HL-60 (cell line): ENCODE measurements at regions not wholly inside any gene's neighbourhood (a gene's known extent, or its start where the extent isn't known, plus 50 kb on each side); places are given as distances from the start of the nearest gene placed in this dataset.

Source experiments
- GABPA ChIP-seq: IDR thresholded peaks from 2 replicates; pipeline ENCODE4 v1.6.1; 2012; ENCODE audit warnings: low read depth
- POLR2AphosphoS5 ChIP-seq: IDR thresholded peaks from 2 replicates; pipeline ENCODE4 v1.6.1; 2012; ENCODE audit warnings: low read depth
- SPI1 ChIP-seq: IDR thresholded peaks from 2 replicates; pipeline ENCODE4 v1.6.1; 2012; ENCODE audit warnings: low read depth, mild to moderate bottlenecking, borderline replicate concordance
- TF ChIP-seq, protein P1 (sequence below): IDR thresholded peaks from one replicate; pipeline ENCODE4 v1.5.1; 2011; ENCODE audit warnings: low read length, control low read depth, inconsistent platforms; ENCODE audit not compliant: insufficient read depth
- TF ChIP-seq, protein P2 (sequence below): IDR thresholded peaks from 2 replicates; pipeline ENCODE4 v1.6.1; 2012; ENCODE audit warnings: low read depth; ENCODE audit not compliant: insufficient replicate concordance

DNA sequence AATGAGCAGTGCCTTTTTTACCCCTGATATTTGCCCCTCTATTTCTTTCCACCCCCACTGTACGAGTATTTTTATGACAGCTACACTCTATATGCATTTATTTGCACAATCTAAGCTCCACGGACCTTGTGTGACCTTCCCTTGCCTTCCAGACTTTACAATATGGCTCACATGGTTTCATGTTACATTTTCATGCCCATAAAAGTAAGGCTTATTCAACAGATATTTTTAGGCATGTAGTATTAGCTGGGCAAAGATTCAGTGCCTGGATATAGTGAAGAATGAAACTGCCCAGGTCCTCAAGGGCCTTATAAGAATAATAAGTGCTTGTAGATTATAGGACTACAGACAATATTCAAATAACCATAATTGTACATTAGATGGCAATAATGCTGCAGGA is 481.9 kb upstream of the CNTN4 start:
- TF ChIP-seq, protein P1, sequence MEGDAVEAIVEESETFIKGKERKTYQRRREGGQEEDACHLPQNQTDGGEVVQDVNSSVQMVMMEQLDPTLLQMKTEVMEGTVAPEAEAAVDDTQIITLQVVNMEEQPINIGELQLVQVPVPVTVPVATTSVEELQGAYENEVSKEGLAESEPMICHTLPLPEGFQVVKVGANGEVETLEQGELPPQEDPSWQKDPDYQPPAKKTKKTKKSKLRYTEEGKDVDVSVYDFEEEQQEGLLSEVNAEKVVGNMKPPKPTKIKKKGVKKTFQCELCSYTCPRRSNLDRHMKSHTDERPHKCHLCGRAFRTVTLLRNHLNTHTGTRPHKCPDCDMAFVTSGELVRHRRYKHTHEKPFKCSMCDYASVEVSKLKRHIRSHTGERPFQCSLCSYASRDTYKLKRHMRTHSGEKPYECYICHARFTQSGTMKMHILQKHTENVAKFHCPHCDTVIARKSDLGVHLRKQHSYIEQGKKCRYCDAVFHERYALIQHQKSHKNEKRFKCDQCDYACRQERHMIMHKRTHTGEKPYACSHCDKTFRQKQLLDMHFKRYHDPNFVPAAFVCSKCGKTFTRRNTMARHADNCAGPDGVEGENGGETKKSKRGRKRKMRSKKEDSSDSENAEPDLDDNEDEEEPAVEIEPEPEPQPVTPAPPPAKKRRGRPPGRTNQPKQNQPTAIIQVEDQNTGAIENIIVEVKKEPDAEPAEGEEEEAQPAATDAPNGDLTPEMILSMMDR = no peak
- no peak for TF ChIP-seq POLR2AphosphoS5
- TF ChIP-seq, protein P2, sequence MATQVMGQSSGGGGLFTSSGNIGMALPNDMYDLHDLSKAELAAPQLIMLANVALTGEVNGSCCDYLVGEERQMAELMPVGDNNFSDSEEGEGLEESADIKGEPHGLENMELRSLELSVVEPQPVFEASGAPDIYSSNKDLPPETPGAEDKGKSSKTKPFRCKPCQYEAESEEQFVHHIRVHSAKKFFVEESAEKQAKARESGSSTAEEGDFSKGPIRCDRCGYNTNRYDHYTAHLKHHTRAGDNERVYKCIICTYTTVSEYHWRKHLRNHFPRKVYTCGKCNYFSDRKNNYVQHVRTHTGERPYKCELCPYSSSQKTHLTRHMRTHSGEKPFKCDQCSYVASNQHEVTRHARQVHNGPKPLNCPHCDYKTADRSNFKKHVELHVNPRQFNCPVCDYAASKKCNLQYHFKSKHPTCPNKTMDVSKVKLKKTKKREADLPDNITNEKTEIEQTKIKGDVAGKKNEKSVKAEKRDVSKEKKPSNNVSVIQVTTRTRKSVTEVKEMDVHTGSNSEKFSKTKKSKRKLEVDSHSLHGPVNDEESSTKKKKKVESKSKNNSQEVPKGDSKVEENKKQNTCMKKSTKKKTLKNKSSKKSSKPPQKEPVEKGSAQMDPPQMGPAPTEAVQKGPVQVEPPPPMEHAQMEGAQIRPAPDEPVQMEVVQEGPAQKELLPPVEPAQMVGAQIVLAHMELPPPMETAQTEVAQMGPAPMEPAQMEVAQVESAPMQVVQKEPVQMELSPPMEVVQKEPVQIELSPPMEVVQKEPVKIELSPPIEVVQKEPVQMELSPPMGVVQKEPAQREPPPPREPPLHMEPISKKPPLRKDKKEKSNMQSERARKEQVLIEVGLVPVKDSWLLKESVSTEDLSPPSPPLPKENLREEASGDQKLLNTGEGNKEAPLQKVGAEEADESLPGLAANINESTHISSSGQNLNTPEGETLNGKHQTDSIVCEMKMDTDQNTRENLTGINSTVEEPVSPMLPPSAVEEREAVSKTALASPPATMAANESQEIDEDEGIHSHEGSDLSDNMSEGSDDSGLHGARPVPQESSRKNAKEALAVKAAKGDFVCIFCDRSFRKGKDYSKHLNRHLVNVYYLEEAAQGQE = no peak
- TF ChIP-seq GABPA = no peak
- TF ChIP-seq SPI1 = no peak
